GM19328 (cell line): ENCODE measurements at regions not wholly inside any gene's neighbourhood (a gene's known extent, or its start where the extent isn't known, plus 50 kb on each side); places are given as distances from the start of the nearest gene placed in this dataset.
"Not testable (repeated sequence)": the region's sequence is repeated elsewhere in the genome, so short reads cannot be mapped to it uniquely, and the experiment has no call there.

ENCODE experiments used
- ATAC-seq: cut with Tn5 transposase; IDR thresholded peaks from one replicate; pipeline ENCODE4 v1.9.1; 2021; ENCODE audit warnings: mild to moderate bottlenecking, moderate library complexity; ENCODE audit not compliant: unreplicated experiment

- no peak for ATAC-seq
Measured at GRCh38 chr3:80010021-80010571, 242.3 kb upstream of the ROBO1 start.

- no peak for ATAC-seq
Measured at GRCh38 chr3:80007522-80007921, 239.7 kb upstream of the ROBO1 start.

- no peak for ATAC-seq
Measured at GRCh38 chr3:80006315-80006714, 238.5 kb upstream of the ROBO1 start.

GRCh38 chr3:80000022-80000421 lies 232.2 kb upstream of the ROBO1 start:
- no peak for ATAC-seq

GRCh38 chr3:79994397-79994796 lies 226.6 kb upstream of the ROBO1 start:
- no peak for ATAC-seq

GRCh38 chr3:79986338-79986737 lies 218.5 kb upstream of the ROBO1 start:
- no peak for ATAC-seq

GRCh38 chr3:79985816-79986215 lies 218.0 kb upstream of the ROBO1 start:
- no peak for ATAC-seq

- ATAC-seq: no peak
Measured at GRCh38 chr3:79983118-79983517, 215.3 kb upstream of the ROBO1 start.

GRCh38 chr3:79979990-79980389 lies 212.2 kb upstream of the ROBO1 start:
- no peak for ATAC-seq

- ATAC-seq: no peak
Measured at GRCh38 chr3:79976466-79976865, 208.7 kb upstream of the ROBO1 start.

- no peak for ATAC-seq
Measured at GRCh38 chr3:79973917-79974595, 206.3 kb upstream of the ROBO1 start.

GRCh38 chr3:79973482-79973881 lies 205.7 kb upstream of the ROBO1 start:
- ATAC-seq: no peak

- ATAC-seq: no peak
Measured at GRCh38 chr3:79968418-79968817, 200.6 kb upstream of the ROBO1 start.

GRCh38 chr3:79960594-79960993 lies 192.8 kb upstream of the ROBO1 start:
- no peak for ATAC-seq

GRCh38 chr3:79957066-79957465 lies 189.3 kb upstream of the ROBO1 start:
- ATAC-seq: no peak

GRCh38 chr3:79954756-79955155 lies 187.0 kb upstream of the ROBO1 start:
- no peak for ATAC-seq

GRCh38 chr3:79953591-79954101 lies 185.8 kb upstream of the ROBO1 start:
- no peak for ATAC-seq

GRCh38 chr3:79951426-79951825 lies 183.6 kb upstream of the ROBO1 start:
- ATAC-seq: not testable (repeated sequence)

GRCh38 chr3:79947957-79948356 lies 180.2 kb upstream of the ROBO1 start:
- no peak for ATAC-seq

GRCh38 chr3:79947469-79947868 lies 179.7 kb upstream of the ROBO1 start:
- no peak for ATAC-seq

GRCh38 chr3:79937567-79937966 lies 169.8 kb upstream of the ROBO1 start:
- ATAC-seq: no peak

- no peak for ATAC-seq
Measured at GRCh38 chr3:79930196-79930595, 162.4 kb upstream of the ROBO1 start.
